SK-N-SH treated with all-trans-retinoic acid at 6 μM for 48 hours (cell line): ENCODE measurements at regions not wholly inside any gene's neighbourhood (a gene's known extent, or its start where the extent isn't known, plus 50 kb on each side); places are given as distances from the start of the nearest gene placed in this dataset.

Source experiments
- ATAC-seq: fragments of 200-7000 bp; cut with Tn5 transposase; 3 replicates; pipeline ENCODE4 v1.9.1; 2020; ENCODE audit warnings: mild to moderate bottlenecking, moderate library complexity
- CREB5 ChIP-seq: fragments of 250-450 bp; sonication (Bioruptor Pico); IDR thresholded peaks from 2 replicates; pipeline ENCODE4 v1.5.1; 2020; ENCODE audit warnings: low read depth, mild to moderate bottlenecking, moderate library complexity
- CSDC2 ChIP-seq: fragments of 250-450 bp; sonication (Bioruptor Pico); IDR thresholded peaks from 2 replicates; pipeline ENCODE4 v1.5.0; 2020; ENCODE audit warnings: mild to moderate bottlenecking, moderate library complexity
- ESRRG ChIP-seq: fragments of 250-450 bp; sonication (Bioruptor Pico); IDR thresholded peaks from 2 replicates; pipeline ENCODE4 v1.6.1; 2021; ENCODE audit warnings: mild to moderate bottlenecking
- GLIS3 ChIP-seq: fragments of 250-450 bp; sonication (Bioruptor Pico); IDR thresholded peaks from 2 replicates; pipeline ENCODE4 v1.5.0; 2020; ENCODE audit warnings: mild to moderate bottlenecking, moderate library complexity
- ISL1 ChIP-seq: fragments of 250-450 bp; sonication (Bioruptor Pico); IDR thresholded peaks from 2 replicates; pipeline ENCODE4 v2.1.2; 2022; ENCODE audit warnings: mild to moderate bottlenecking, moderate library complexity
- OSR1 ChIP-seq: fragments of 250-450 bp; sonication (Bioruptor Pico); IDR thresholded peaks from 2 replicates; pipeline ENCODE4 v1.8.0; 2022; ENCODE audit warnings: moderate library complexity, mild to moderate bottlenecking, inconsistent platforms
- PATZ1 ChIP-seq: fragments of 250-450 bp; sonication (Bioruptor Pico); IDR thresholded peaks from 2 replicates; pipeline ENCODE4 v1.8.0; 2020; ENCODE audit warnings: mild to moderate bottlenecking, moderate library complexity, borderline replicate concordance
- POU6F1 ChIP-seq: fragments of 250-450 bp; sonication (Bioruptor Pico); IDR thresholded peaks from 2 replicates; pipeline ENCODE4 v1.8.0; 2021; ENCODE audit warnings: low read depth, mild to moderate bottlenecking, moderate library complexity, borderline replicate concordance
- PPARA ChIP-seq: fragments of 250-450 bp; sonication (Bioruptor Pico); IDR thresholded peaks from 2 replicates; pipeline ENCODE4 v1.5.0; 2020; ENCODE audit warnings: mild to moderate bottlenecking, borderline replicate concordance
- SNAI2 ChIP-seq: fragments of 250-450 bp; sonication (Bioruptor Pico); IDR thresholded peaks from 2 replicates; pipeline ENCODE4 v1.5.0; 2020; ENCODE audit warnings: mild to moderate bottlenecking, moderate library complexity
- TOX ChIP-seq: fragments of 250-450 bp; sonication (Bioruptor Pico); IDR thresholded peaks from 2 replicates; pipeline ENCODE4 v1.8.0; 2021; ENCODE audit warnings: mild to moderate bottlenecking, moderate library complexity, borderline replicate concordance
- TSHZ2 ChIP-seq: fragments of 250-450 bp; sonication (Bioruptor Pico); IDR thresholded peaks from 2 replicates; pipeline ENCODE4 v1.5.0; 2020; ENCODE audit warnings: mild to moderate bottlenecking, moderate library complexity
- ZFP30 ChIP-seq: fragments of 450-650 bp; formaldehyde crosslinking; IDR thresholded peaks from 2 replicates; pipeline ENCODE4 v1.5.0; 2022; ENCODE audit warnings: mild to moderate bottlenecking, moderate library complexity
- ZNF8 ChIP-seq: fragments of 450-650 bp; formaldehyde crosslinking; IDR thresholded peaks from 2 replicates; pipeline ENCODE4 v1.5.0; 2020; ENCODE audit warnings: mild to moderate bottlenecking, moderate library complexity

GRCh38 chr5:158422653-158423515 is 563.9 kb upstream of the CLINT1 start:
- no peak for ATAC-seq
- TF ChIP-seq ZNF8 (CRISPR knock-in tag) = no peak
- no peak for TF ChIP-seq POU6F1 (CRISPR knock-in tag)
- no peak for TF ChIP-seq ESRRG (CRISPR knock-in tag)
- no peak for TF ChIP-seq TOX (CRISPR knock-in tag)
- TF ChIP-seq CSDC2 (CRISPR knock-in tag) = no peak
- TF ChIP-seq TSHZ2 = no peak
- TF ChIP-seq PATZ1 (CRISPR knock-in tag) = no peak
- no peak for TF ChIP-seq ZFP30 (CRISPR knock-in tag)
- no peak for TF ChIP-seq PPARA (CRISPR knock-in tag)
- no peak for TF ChIP-seq OSR1 (CRISPR knock-in tag)

- TF ChIP-seq PATZ1 (CRISPR knock-in tag) (no peak), PPARA (CRISPR knock-in tag) (no peak), CREB5 (CRISPR knock-in tag) (no peak), TSHZ2 (no peak), GLIS3 (CRISPR knock-in tag) (no peak), ESRRG (CRISPR knock-in tag) (no peak), SNAI2 (no peak), POU6F1 (CRISPR knock-in tag) (no peak), ISL1 (CRISPR knock-in tag) (no peak), ZNF8 (CRISPR knock-in tag) (no peak), CSDC2 (CRISPR knock-in tag) (no peak)
- ATAC-seq = no peak
These were observed 562.4 kb upstream of the CLINT1 start for GRCh38 chr5:158421319-158421718.
